ENCODE measurements at regions not wholly inside any gene's neighbourhood (a gene's known extent, or its start where the extent isn't known, plus 50 kb on each side); places are given as distances from the start of the nearest gene placed in this dataset.
A peak's percentile ranks its signal among the peaks of the same experiment; 100 is the strongest.
"Not testable (repeated sequence)": the region's sequence is repeated elsewhere in the genome, so short reads cannot be mapped to it uniquely, and the experiment has no call there.

DNA sequence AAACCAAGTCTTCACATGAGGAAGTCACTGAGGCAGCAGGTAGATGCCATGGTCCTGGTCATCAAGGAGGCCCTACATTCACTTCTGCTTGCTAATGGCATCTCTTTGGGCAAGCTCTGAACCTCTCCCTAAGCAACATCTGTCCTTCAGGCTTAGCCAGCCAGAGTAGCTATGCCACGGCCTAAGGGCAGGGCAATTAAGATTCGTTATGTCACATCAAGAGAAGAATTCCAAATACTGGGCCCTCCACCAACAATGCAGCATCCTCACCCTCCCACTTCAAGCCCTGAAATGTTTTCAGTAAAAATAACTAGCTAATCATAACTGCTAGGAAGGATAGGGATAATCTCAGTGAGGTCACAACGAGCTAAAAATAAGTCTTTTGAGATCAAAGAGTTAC lies 120.7 kb upstream of the HCCS start:
- FAIRE-seq (no peak), DNase-seq (ENCODE audit: low read depth) (no peak)
- Histone ChIP-seq H3K27me3 (ENCODE audit: control insufficient read depth, insufficient read depth, low read length) (no peaks in the 10 kb centered on the region), H3K4me3 (ENCODE audit: low read depth, low read length) (no peak overlapping the region), H3K36me3 (ENCODE audit: control insufficient read depth, insufficient read depth, low read length) (no peaks in the 10 kb centered on the region)
- TF ChIP-seq, protein P1, sequence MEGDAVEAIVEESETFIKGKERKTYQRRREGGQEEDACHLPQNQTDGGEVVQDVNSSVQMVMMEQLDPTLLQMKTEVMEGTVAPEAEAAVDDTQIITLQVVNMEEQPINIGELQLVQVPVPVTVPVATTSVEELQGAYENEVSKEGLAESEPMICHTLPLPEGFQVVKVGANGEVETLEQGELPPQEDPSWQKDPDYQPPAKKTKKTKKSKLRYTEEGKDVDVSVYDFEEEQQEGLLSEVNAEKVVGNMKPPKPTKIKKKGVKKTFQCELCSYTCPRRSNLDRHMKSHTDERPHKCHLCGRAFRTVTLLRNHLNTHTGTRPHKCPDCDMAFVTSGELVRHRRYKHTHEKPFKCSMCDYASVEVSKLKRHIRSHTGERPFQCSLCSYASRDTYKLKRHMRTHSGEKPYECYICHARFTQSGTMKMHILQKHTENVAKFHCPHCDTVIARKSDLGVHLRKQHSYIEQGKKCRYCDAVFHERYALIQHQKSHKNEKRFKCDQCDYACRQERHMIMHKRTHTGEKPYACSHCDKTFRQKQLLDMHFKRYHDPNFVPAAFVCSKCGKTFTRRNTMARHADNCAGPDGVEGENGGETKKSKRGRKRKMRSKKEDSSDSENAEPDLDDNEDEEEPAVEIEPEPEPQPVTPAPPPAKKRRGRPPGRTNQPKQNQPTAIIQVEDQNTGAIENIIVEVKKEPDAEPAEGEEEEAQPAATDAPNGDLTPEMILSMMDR (IDR thresholded peaks at IDR 0.05; ENCODE audit: insufficient read depth, low read length, severe bottlenecking) = no peak

DNA sequence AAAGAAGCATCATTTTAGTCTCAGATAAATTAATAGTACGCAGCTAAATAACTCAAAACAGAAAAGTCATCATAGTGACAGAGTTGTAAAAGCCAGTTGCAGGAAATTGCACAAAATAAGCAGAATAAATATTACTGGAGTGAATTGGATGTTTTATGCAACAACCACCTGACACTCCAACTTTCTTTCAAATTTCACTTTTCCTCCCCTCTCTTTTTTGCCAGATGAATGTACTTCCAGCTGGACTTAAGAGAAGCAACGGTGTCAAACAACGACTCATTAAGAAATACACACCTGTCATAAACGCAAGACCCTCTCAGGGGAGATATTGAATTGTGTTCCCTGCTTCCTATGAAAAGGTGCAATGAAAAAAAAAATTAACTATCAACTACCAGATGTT lies 120.2 kb upstream of the HCCS start:
- TF ChIP-seq, protein P1 (IDR thresholded peaks at IDR 0.05; ENCODE audit: insufficient read depth, low read length, severe bottlenecking) = no peak
- Histone ChIP-seq H3K36me3 (ENCODE audit: control insufficient read depth, insufficient read depth, low read length) (no peaks in the 10 kb centered on the region), H3K27me3 (ENCODE audit: control insufficient read depth, insufficient read depth, low read length) (no peaks in the 10 kb centered on the region), H3K4me3 (ENCODE audit: low read depth, low read length) (no peak overlapping the region)
- no peak for FAIRE-seq
- DNase-seq (ENCODE audit: low read depth) = no peak

DNA sequence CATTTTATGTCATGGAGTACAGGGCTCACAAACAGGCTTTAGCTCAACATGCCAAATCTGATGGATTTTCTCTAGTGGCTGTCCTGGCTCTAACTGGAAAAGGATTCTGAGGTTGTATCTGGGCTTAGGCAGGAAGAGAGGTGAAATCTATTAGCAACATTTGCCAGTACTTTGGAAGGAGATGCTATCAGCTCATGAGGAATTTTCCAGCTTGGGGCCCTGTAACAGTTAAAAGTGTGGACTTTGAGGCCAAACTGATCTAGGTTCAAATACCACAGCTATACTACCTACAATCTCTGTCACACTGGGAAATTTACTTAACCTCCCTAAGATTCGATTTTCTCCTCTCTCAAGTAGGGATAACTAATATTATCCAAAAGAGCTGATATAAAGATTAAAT lies 119.0 kb upstream of the HCCS start:
- no peak for FAIRE-seq
- TF ChIP-seq, protein P1 (IDR thresholded peaks at IDR 0.05; ENCODE audit: insufficient read depth, low read length, severe bottlenecking) = no peak
- H3K27me3 ChIP-seq (ENCODE audit: control insufficient read depth, insufficient read depth, low read length) = no peaks in the 10 kb centered on the region
- DNase-seq (ENCODE audit: low read depth) = no peak
- no peaks in the 10 kb centered on the region for H3K36me3 ChIP-seq (ENCODE audit: control insufficient read depth, insufficient read depth, low read length)
- no peak overlapping the region for H3K4me3 ChIP-seq (ENCODE audit: low read depth, low read length)

DNA sequence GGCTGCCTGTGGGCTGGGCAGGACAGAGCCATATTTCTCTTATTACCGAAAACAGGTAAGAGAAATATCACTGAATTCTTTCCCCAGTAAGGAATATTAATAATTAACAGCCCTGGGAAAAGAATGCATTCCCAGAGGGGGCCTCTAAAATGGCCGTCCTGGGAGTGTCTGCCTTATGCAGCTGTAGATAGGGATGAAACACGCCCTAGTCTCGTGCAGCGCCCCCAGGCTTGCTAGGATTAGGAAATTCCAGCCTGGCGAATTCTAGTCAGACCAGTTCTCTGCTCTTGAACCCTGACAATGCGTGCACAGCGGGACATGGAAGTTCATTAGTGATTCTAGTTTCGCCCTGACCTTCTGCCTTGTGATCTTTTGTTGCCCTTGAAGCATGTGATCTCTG lies 104.1 kb upstream of the HCCS start:
- H3K4me3 ChIP-seq (ENCODE audit: low read depth, low read length); H3K36me3 ChIP-seq (ENCODE audit: control insufficient read depth, insufficient read depth, low read length); FAIRE-seq; H3K27me3 ChIP-seq (ENCODE audit: control insufficient read depth, insufficient read depth, low read length); DNase-seq (ENCODE audit: low read depth): not testable (repeated sequence)

DNA sequence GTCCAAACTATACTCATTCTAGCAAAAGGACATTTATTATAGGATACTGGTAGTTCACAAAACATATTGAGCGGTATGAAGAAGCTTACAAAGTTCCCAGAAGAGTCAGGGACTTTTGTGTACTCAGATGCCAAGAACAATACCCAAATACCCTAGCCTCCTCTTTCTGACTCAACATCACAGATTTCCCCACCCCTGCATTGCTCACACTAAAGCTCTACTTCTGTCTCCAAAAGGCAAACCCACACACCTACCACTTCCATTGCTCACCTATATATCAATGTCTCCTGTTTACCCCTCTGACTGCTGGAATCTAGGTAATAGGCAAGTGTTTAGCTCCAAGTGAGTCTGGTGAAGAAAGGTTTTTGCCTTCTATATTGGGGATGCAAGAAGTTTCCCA lies 100.7 kb upstream of the HCCS start:
- H3K36me3 ChIP-seq (ENCODE audit: control insufficient read depth, insufficient read depth, low read length) = no peaks in the 10 kb centered on the region
- TF ChIP-seq, protein P1 (IDR thresholded peaks at IDR 0.05; ENCODE audit: insufficient read depth, low read length, severe bottlenecking) = no peak
- DNase-seq (ENCODE audit: low read depth) (peak; percentile 59), FAIRE-seq (no peak)
- no peak overlapping the region for H3K4me3 ChIP-seq (ENCODE audit: low read depth, low read length)
- no peaks in the 10 kb centered on the region for H3K27me3 ChIP-seq (ENCODE audit: control insufficient read depth, insufficient read depth, low read length)

DNA sequence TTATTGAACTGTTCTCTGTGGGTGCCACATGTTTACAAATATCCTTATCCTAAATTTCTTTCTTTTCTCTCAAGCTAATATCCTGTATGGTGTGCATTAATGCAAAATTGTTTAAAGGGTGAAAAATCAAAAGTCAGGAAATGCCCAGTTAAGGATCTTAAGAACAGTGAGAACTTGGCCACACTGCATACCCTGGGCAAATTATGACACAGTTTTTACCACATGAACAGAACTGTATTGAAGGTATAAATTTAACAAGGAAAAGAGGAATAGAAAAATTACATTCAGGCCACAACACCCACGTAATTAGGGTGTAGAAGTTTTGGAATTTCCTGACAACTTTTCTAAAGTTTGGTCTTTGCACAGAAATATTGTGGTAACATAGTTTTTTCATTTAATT lies 94.4 kb upstream of the HCCS start:
- H3K4me3 ChIP-seq (ENCODE audit: low read depth, low read length) = no peak overlapping the region
- TF ChIP-seq, protein P1 (IDR thresholded peaks at IDR 0.05; ENCODE audit: insufficient read depth, low read length, severe bottlenecking) = no peak
- no peaks in the 10 kb centered on the region for H3K36me3 ChIP-seq (ENCODE audit: control insufficient read depth, insufficient read depth, low read length)
- no peak for DNase-seq (ENCODE audit: low read depth)
- FAIRE-seq = no peak
- H3K27me3 ChIP-seq (ENCODE audit: control insufficient read depth, insufficient read depth, low read length) = no peaks in the 10 kb centered on the region

DNA sequence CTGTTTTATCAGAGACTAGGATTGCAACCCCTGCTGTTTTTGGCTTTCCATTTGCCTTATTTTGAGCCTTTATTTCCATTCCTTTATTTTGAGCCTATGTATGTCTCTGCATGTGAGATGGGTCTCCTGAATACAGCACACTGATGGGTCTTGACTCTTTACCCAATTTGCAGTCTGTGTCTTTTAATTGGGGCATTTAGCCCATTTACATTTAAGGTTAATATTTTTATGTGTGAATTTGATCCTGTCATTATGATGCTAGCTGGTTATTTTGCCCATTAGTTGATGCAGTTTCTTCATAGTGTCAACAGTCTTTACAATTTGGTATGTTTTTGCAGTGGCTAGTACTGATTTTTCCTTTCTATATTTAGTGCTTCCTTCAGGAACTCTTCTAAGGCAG lies 88.5 kb upstream of the HCCS start:
- H3K27me3 ChIP-seq (ENCODE audit: control insufficient read depth, insufficient read depth, low read length); H3K4me3 ChIP-seq (ENCODE audit: low read depth, low read length); DNase-seq (ENCODE audit: low read depth); H3K36me3 ChIP-seq (ENCODE audit: control insufficient read depth, insufficient read depth, low read length); FAIRE-seq: not testable (repeated sequence)

All from bronchial epithelial cell (primary cell).